GM19455 (cell line): ENCODE measurements at regions not wholly inside any gene's neighbourhood (a gene's known extent, or its start where the extent isn't known, plus 50 kb on each side); places are given as distances from the start of the nearest gene placed in this dataset.
"Not testable (repeated sequence)": the region's sequence is repeated elsewhere in the genome, so short reads cannot be mapped to it uniquely, and the experiment has no call there.

Experiments
- ATAC-seq: cut with Tn5 transposase; IDR thresholded peaks from one replicate; pipeline ENCODE4 v1.9.1; 2021; ENCODE audit not compliant: unreplicated experiment

GRCh38 chr10:33794460-33794859 is 460.0 kb upstream of the NRP1 start:
- ATAC-seq: no peak

GRCh38 chr10:33793793-33794192 is 459.3 kb upstream of the NRP1 start:
- no peak for ATAC-seq

GRCh38 chr10:33791272-33791660 is 456.8 kb upstream of the NRP1 start:
- ATAC-seq: no peak

DNA sequence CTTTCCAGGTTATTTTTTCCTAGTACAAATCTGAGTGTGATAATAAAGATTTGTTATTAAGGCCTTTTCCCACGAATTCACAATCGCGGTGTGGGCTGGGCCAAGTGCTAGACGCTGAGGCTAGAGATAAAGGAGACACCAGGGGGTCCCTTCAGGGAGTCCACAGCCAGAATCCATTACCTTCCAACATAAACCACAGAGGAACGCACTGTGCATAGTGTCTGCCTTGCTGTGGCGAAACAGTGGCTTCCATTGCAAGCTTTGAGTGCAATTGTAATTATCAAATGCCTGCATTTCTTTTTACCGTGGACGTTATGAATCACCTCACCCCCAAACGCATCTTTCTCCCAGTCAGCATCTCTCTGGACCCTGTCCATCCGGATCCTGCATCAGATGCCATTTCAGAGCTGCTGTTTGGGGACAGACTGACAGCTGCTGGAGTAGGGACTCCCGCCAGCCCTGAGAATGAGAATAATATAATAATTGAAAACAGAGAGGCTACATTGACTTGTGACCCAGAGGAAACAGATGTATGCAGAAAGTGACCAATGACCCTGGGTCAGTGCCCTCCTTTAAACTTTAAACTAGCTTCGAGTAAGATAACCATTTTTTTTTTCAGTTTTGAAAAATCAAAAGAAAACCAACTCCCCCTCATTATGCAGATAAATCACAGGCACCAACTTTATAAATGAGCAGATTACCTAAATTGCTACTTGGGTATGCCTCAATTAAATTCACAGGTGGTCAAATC is 456.2 kb upstream of the NRP1 start:
- no peak for ATAC-seq

GRCh38 chr10:33783557-33783956 is 449.1 kb upstream of the NRP1 start:
- no peak for ATAC-seq

- ATAC-seq: no peak
Measured at GRCh38 chr10:33783078-33783477, 448.6 kb upstream of the NRP1 start.

- ATAC-seq: no peak
Measured at GRCh38 chr10:33781606-33782395, 447.3 kb upstream of the NRP1 start.

- no peak for ATAC-seq
Measured at GRCh38 chr10:33780961-33781360, 446.5 kb upstream of the NRP1 start.

DNA sequence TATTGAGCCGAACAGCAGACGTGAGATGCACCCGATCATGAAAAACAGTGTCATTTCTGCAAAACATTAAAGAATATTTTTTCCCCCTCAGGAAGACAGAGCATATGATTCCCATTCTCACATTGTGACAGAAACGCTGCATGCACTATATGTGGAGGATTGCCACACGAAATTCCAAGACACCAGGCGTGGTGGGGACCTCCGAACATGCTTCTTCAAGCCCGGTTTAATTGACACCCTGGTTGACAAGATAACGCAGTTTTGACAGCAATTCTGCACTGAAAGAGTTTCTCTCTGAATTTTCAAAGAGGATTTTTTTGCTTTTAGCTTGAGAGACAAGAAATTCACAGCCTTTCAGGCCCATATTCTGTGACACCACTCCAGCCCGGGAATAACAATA is 442.8 kb upstream of the NRP1 start:
- ATAC-seq: no peak

DNA sequence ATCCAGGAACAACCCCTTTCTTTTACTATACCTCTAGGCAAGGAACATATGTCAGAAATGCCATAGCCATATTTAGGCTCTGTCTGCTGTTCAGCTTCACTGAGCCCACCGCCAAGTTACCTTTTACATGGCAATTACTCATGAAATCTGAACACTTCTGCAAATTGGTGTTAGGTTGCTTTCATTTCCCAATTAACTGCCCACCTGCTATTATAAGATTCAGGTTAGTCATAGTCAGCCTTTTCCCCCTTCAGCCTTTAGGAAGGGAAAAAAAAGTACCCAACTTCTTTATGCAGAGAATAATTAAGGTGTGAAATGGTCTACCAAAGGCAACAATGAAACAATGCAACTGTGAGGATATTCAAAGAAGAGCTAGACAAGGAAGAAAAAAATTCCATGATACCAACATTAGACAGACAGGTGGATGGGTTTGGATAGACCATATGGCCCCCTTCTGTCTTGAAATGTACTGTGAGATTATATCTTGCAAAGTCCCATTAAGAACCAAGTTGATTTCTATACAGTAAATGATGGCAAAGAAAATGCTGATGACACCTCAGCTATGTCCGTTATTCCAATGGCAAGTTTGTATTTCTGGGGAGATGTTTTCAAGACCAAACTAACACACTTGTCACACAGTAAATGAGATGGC is 442.1 kb upstream of the NRP1 start:
- ATAC-seq: no peak

- ATAC-seq: no peak
Measured at GRCh38 chr10:33774857-33775256, 440.4 kb upstream of the NRP1 start.

- ATAC-seq: no peak
Measured at GRCh38 chr10:33773886-33774480, 439.5 kb upstream of the NRP1 start.

DNA sequence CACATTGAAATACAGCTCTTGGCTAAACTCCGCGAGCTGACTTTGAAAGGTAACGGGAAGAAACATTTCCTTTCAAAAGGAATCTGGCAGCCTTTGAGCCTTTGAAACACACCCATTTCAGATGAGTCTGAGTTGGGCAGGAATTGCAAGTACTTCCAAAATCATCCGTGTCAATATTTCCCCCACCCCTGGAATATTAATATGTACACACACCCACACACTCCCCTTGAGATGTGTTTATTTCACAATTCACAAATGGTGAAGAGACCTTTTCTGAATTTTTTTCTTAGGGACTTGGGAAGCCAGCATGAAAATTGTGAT is 438.7 kb upstream of the NRP1 start:
- no peak for ATAC-seq

DNA sequence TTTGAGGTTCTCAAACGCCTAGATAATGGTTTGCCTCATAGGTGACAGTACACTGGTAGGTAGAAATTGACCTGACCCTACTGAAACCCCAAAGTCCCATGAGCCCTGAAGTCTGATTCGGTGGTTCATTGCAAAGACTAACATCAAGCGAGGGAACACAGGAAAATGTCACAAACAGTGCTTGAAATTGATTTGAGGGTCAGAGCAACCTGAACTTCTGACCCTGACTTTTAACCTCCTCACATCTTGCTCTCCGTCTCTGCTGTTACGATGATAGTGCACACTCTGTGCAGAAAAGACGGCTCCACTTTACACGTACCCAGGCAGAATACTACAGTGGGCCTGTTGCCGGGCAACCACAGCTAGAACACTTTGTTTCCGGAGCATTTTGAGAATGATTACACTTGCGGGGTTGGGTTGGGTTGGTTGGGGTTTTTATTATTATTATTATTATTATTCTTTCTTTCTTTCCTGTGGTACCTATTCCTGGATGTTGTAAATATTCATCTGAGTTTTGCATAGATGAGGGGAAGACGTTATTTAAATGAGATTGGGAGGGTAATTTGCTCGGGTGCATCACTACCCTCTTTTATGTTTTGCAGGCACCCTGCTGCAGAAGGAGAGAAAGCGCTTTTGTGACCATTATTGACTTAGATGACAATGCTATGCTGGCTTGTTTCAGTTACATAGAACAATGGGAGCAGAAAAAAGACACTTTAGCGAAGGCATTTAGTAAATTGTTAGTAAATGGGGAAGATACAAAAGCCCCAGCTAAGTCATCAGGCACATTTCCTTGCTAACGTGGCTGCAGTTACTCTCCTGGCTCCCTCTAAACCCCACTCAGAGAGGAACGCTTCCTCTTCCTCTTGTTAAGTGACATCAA is 438.1 kb upstream of the NRP1 start:
- ATAC-seq: peak; percentile 66

GRCh38 chr10:33771856-33772255 is 437.4 kb upstream of the NRP1 start:
- ATAC-seq: not testable (repeated sequence)

DNA sequence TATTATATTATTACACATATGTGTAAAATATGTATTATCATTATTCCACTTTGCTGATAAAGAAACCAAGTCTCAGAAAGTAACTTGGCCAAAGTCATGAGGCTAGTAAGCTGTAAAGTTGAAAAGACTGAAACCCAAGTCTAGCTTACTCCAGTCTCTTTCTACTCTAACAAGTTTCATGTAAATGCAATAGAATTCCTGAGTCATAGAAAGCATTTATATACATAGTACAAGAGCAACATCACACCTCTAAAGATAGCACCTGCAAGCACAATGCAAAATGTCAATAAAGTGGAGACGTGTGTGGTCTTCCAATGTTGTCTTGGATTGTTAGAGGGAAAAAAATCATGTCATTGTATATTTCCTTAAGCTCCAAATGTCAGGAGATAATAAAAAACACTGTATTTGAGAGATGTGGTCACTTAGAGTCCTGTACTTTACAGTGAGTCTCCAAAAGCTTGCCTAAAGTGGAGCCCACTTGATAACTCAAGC is 430.3 kb upstream of the NRP1 start:
- no peak for ATAC-seq

DNA sequence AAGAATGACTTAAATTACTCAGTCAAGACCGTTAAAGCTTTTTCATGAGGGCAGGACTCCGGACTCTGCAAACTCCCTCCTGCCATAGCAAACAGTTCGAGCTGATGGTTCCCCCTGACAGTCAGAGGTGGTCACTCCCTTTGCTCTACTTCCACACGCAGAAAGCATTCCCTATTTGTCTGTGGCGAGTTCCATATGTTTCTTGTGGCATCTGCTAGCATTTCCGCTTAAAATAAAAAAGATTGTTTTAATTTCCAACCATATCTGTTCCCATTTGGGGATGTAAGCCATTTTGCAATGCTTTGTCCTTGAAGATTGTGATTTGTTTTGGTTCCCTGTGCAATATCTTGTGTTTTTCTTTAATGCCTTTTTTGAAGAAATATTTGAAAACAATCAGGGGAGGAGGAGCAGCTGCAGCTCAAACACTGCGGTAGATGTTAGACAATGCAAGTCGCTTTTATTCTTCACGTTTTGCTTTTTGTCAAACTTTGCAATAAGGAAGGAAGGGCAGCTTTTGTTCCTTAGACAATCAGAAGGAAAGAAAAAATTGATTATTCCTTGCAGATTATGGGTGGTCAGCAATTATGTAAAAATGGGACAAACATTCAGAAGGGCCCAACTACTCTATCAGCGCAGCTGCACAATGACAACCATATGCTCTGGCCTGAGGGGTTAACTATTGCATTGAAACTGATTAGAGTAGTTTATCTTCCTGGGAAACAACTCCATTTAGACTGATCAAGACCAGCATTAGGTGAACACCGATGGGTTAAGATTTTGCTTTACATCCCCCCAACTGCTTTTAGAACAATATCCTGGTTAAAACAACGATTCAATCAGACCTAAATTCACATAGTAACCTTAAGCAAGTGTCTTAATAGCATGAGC is 425.8 kb upstream of the NRP1 start:
- ATAC-seq: no peak

DNA sequence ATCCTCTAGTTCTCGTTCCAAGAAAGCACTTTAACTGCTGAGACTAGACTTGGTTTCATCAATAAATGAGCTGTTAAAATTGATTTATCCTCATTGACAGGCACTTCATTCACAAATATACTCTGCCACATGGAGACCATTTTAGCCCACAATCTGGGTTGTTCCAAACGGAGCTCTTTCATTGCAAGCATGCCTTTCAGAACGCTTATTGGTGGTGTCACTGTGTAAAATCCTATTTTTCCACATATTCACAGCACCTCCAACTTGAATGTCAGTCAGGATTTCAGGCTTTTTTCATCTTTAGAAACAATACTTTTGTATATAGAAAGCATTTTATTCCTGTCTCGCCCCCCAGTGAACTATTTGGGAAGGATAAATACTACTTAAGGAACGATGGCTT is 424.7 kb upstream of the NRP1 start:
- ATAC-seq: no peak

GRCh38 chr10:33758299-33758698 is 423.8 kb upstream of the NRP1 start:
- no peak for ATAC-seq

DNA sequence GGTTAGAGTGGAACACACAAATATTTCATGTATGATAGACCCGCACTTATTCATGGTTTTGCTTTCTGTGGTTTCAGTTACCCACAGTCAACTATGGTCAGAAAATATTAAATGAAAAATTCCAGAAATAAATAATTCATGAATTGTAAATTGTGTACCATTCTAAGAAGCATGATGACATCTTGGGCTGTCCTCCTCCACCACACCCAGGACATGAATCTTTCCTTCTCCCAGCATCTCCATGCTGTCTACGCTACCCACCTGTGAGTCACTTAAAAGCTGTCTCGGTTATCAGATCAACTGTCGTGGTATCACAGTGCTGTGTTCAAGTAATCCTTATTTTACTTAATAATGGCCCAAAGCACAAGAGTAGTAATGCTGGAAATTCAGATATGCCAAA is 419.6 kb upstream of the NRP1 start:
- ATAC-seq: no peak
